ENCODE measurements at regions not wholly inside any gene's neighbourhood (a gene's known extent, or its start where the extent isn't known, plus 50 kb on each side); places are given as distances from the start of the nearest gene placed in this dataset.

GRCh38 chr6:65776332-65776731 lies 69.3 kb upstream of the EYS start:
- no peaks in the 10 kb centered on the region for H3K4me1 Mint-ChIP-seq
- no peak overlapping the region for H3K27ac Mint-ChIP-seq
- peaks cover 0 to 2% (median 1%) of the 10 kb centered on the region in 3 donors for H3K27me3 Mint-ChIP-seq (ENCODE audit: low read depth in 3 of 3)
- no peak overlapping the region for H3K4me3 Mint-ChIP-seq
- no peaks in the 10 kb centered on the region for H3K36me3 Mint-ChIP-seq
- peaks cover 29 to 66% (median 44%) of the 10 kb centered on the region in 6 donors for H3K9me3 Mint-ChIP-seq
- no peak for DNase-seq

GRCh38 chr6:65771946-65772345 lies 64.9 kb upstream of the EYS start:
- Mint-ChIP-seq H3K27me3 (ENCODE audit: low read depth in 3 of 3) (peaks cover 0 to 2% (median 0%) of the 10 kb centered on the region in 3 donors), H3K27ac (no peak overlapping the region), H3K4me1 (no peaks in the 10 kb centered on the region), H3K36me3 (no peaks in the 10 kb centered on the region), H3K9me3 (peaks cover 27 to 57% (median 47%) of the 10 kb centered on the region in 6 donors), H3K4me3 (no peak overlapping the region)
- no peak for DNase-seq

- no peak overlapping the region for H3K4me3 Mint-ChIP-seq
- no peak overlapping the region for H3K27ac Mint-ChIP-seq
- H3K27me3 Mint-ChIP-seq (ENCODE audit: low read depth in 3 of 3) = peaks cover 0 to 1% (median 0%) of the 10 kb centered on the region in 3 donors
- peaks cover 9 to 39% (median 21%) of the 10 kb centered on the region in 6 donors for H3K9me3 Mint-ChIP-seq
- H3K36me3 Mint-ChIP-seq = no peaks in the 10 kb centered on the region
- no peaks in the 10 kb centered on the region for H3K4me1 Mint-ChIP-seq
- no peak for DNase-seq
Observed at GRCh38 chr6:65761890-65762289, 54.9 kb upstream of the EYS start.

- Mint-ChIP-seq H3K4me1 (no peaks in the 10 kb centered on the region), H3K36me3 (no peaks in the 10 kb centered on the region), H3K27me3 (ENCODE audit: low read depth in 3 of 3) (peaks cover 0 to 1% (median 0%) of the 10 kb centered on the region in 3 donors), H3K4me3 (no peak overlapping the region), H3K27ac (no peak overlapping the region), H3K9me3 (peaks cover 9 to 43% (median 22%) of the 10 kb centered on the region in 6 donors)
- no peak for DNase-seq
Observed at GRCh38 chr6:65760285-65760684, 53.3 kb upstream of the EYS start.
